ENCODE measurements at regions not wholly inside any gene's neighbourhood (a gene's known extent, or its start where the extent isn't known, plus 50 kb on each side); places are given as distances from the start of the nearest gene placed in this dataset.

GRCh38 chr7:21054427-21055112 is 267.9 kb upstream of the SP8 start:
- no peaks in the 10 kb centered on the region for H3K79me2 ChIP-seq
- no peak for TF ChIP-seq EZH2phosphoT487 (IDR thresholded peaks at IDR 0.05; ENCODE audit: low read depth, severe bottlenecking, unreplicated experiment)
- no peak for TF ChIP-seq EZH2 (IDR thresholded peaks at IDR 0.05; ENCODE audit: borderline replicate concordance)
- TF ChIP-seq CTCF (IDR thresholded peaks at IDR 0.05; ENCODE audit: poor library complexity), result no peak
- no peak overlapping the region for H2AFZ ChIP-seq
- no peak for DNase-seq (ENCODE audit: low spot score)
- 81% methylated on average over 5 of the region's 5 CpGs for WGBS (ENCODE audit: low lambda C conversion rate, missing lambda C conversion rate)
- no peak overlapping the region for H3K4me3 ChIP-seq
- H3K36me3 ChIP-seq (replicated peaks; ENCODE audit: insufficient read depth, low read depth), result no peaks in the 10 kb centered on the region
- no peak overlapping the region for H3K27ac ChIP-seq
- H3K4me2 ChIP-seq, result no peak overlapping the region
- no peaks in the 10 kb centered on the region for H3K9me3 ChIP-seq (ENCODE audit: low read depth)
- H4K20me1 ChIP-seq (ENCODE audit: insufficient read depth, poor library complexity, severe bottlenecking), result no peaks in the 10 kb centered on the region
- H3K4me1 ChIP-seq (ENCODE audit: insufficient read depth), result no peaks in the 10 kb centered on the region
- no peaks in the 10 kb centered on the region for H3K9me2 ChIP-seq (replicated peaks; ENCODE audit: insufficient read depth)
- H3K27me3 ChIP-seq, result no peaks in the 10 kb centered on the region

GRCh38 chr7:21059069-21059468 is 272.4 kb upstream of the SP8 start:
- no peaks in the 10 kb centered on the region for H3K36me3 ChIP-seq (replicated peaks; ENCODE audit: insufficient read depth, low read depth)
- H3K4me1 ChIP-seq (ENCODE audit: insufficient read depth), result no peaks in the 10 kb centered on the region
- H3K27ac ChIP-seq, result no peak overlapping the region
- no peak overlapping the region for H3K4me3 ChIP-seq
- no peaks in the 10 kb centered on the region for H3K9me3 ChIP-seq (ENCODE audit: low read depth)
- no peak for DNase-seq (ENCODE audit: low spot score)
- no peaks in the 10 kb centered on the region for H3K9me2 ChIP-seq (replicated peaks; ENCODE audit: insufficient read depth)
- TF ChIP-seq CTCF (IDR thresholded peaks at IDR 0.05; ENCODE audit: poor library complexity), result no peak
- no peak for TF ChIP-seq EZH2 (IDR thresholded peaks at IDR 0.05; ENCODE audit: borderline replicate concordance)
- no peak for TF ChIP-seq EZH2phosphoT487 (IDR thresholded peaks at IDR 0.05; ENCODE audit: low read depth, severe bottlenecking, unreplicated experiment)
- H2AFZ ChIP-seq, result no peak overlapping the region
- H3K4me2 ChIP-seq, result no peak overlapping the region
- no peaks in the 10 kb centered on the region for H4K20me1 ChIP-seq (ENCODE audit: insufficient read depth, poor library complexity, severe bottlenecking)
- WGBS (ENCODE audit: low lambda C conversion rate, missing lambda C conversion rate), result 68% methylated on average over 2 of the region's 2 CpGs
- H3K27me3 ChIP-seq, result no peaks in the 10 kb centered on the region
- no peaks in the 10 kb centered on the region for H3K79me2 ChIP-seq

- TF ChIP-seq EZH2phosphoT487 (IDR thresholded peaks at IDR 0.05; ENCODE audit: low read depth, severe bottlenecking, unreplicated experiment) (no peak), EZH2 (IDR thresholded peaks at IDR 0.05; ENCODE audit: borderline replicate concordance) (no peak), CTCF (IDR thresholded peaks at IDR 0.05; ENCODE audit: poor library complexity) (no peak)
- no peaks in the 10 kb centered on the region for H3K79me2 ChIP-seq
- no peaks in the 10 kb centered on the region for H3K9me3 ChIP-seq (ENCODE audit: low read depth)
- no peaks in the 10 kb centered on the region for H3K36me3 ChIP-seq (replicated peaks; ENCODE audit: insufficient read depth, low read depth)
- no peak overlapping the region for H3K4me3 ChIP-seq
- no peaks in the 10 kb centered on the region for H3K9me2 ChIP-seq (replicated peaks; ENCODE audit: insufficient read depth)
- 91% methylated on average over 2 of the region's 2 CpGs for WGBS (ENCODE audit: low lambda C conversion rate, missing lambda C conversion rate)
- no peak overlapping the region for H3K4me2 ChIP-seq
- no peaks in the 10 kb centered on the region for H4K20me1 ChIP-seq (ENCODE audit: insufficient read depth, poor library complexity, severe bottlenecking)
- DNase-seq (ENCODE audit: low spot score), result no peak
- H3K27me3 ChIP-seq, result no peaks in the 10 kb centered on the region
- no peak overlapping the region for H3K27ac ChIP-seq
- no peak overlapping the region for H2AFZ ChIP-seq
- no peaks in the 10 kb centered on the region for H3K4me1 ChIP-seq (ENCODE audit: insufficient read depth)
Measured at GRCh38 chr7:21063106-21063505, 276.4 kb upstream of the SP8 start.
